NCI-H2227 (cell line): ENCODE measurements at regions not wholly inside any gene's neighbourhood (a gene's known extent, or its start where the extent isn't known, plus 50 kb on each side); places are given as distances from the start of the nearest gene placed in this dataset.

Experiments used
- DNase-seq: peaks from one replicate; lab custom pipeline; 2025; ENCODE audit not compliant: unreplicated experiment; lab: John Stamatoyannopoulos, UW

- no peak for DNase-seq
Measured at GRCh38 chr1:79074975-79075374, 68.4 kb upstream of the ADGRL4 start.

- DNase-seq, result no peak
Measured at GRCh38 chr1:79069828-79070227, 63.3 kb upstream of the ADGRL4 start.

GRCh38 chr1:79059341-79059740 lies 52.8 kb upstream of the ADGRL4 start:
- DNase-seq, result no peak
